Parathyroid adenoma (tissue), 2 donors: ENCODE measurements at regions not wholly inside any gene's neighbourhood (a gene's known extent, or its start where the extent isn't known, plus 50 kb on each side); places are given as distances from the start of the nearest gene placed in this dataset.

ENCODE experiments used
- H2AFZ ChIP-seq: fragments of 300-600 bp; sonication (generic); one replicate; pipeline ENCODE4 v1.7.0; 2017; ENCODE audit warnings: antibody characterized with exemption, mild to moderate bottlenecking
- H3K27ac ChIP-seq: fragments of 300-600 bp; sonication (generic); one replicate; pipeline ENCODE4 v1.7.0; 2017
- H3K27me3 ChIP-seq: fragments of 300-600 bp; sonication (generic); one replicate; pipeline ENCODE4 v1.7.0; 2017; ENCODE audit warnings: low read length; ENCODE audit not compliant: control insufficient read depth, insufficient read depth
- H3K36me3 ChIP-seq: fragments of 300-600 bp; sonication (generic); one replicate; pipeline ENCODE4 v1.7.0; 2017; ENCODE audit warnings: low read length; ENCODE audit not compliant: control insufficient read depth, insufficient read depth
- H3K4me1 ChIP-seq: fragments of 300-600 bp; sonication (generic); one replicate; pipeline ENCODE4 v1.7.0; 2017; ENCODE audit warnings: control low read depth
- H3K4me2 ChIP-seq: fragments of 300-600 bp; sonication (generic); one replicate; pipeline ENCODE4 v1.7.0; 2017; ENCODE audit warnings: low read length
- H3K4me3 ChIP-seq: fragments of 300-600 bp; sonication (generic); one replicate; pipeline ENCODE4 v1.7.0; 2017; ENCODE audit warnings: low read depth, low read length
- H3K79me2 ChIP-seq: fragments of 300-600 bp; sonication (generic); one replicate; pipeline ENCODE4 v1.7.0; 2017; ENCODE audit warnings: control low read depth
- H3K9ac ChIP-seq: fragments of 300-600 bp; sonication (generic); one replicate; pipeline ENCODE4 v1.7.0; 2017; ENCODE audit warnings: mild to moderate bottlenecking
- H3K9me3 ChIP-seq: fragments of 300-600 bp; sonication (generic); one replicate; pipeline ENCODE4 v1.7.0; 2017; ENCODE audit warnings: low read length; ENCODE audit not compliant: control insufficient read depth
- CTCF ChIP-seq: fragments of 300-600 bp; sonication (generic); IDR thresholded peaks from one replicate; pipeline ENCODE4 v1.7.0; 2017; ENCODE audit warnings: antibody characterized with exemption, mild to moderate bottlenecking
- donor health status: primary hyperparathyroidism.

GRCh38 chr11:98589967-98590366 lies 430.8 kb upstream of the CNTN5 start:
- Histone ChIP-seq H3K9me3 (no peaks in the 10 kb centered on the region), H3K27ac (no peak overlapping the region), H3K9ac (no peak overlapping the region), H3K79me2 (no peaks in the 10 kb centered on the region), H2AFZ (no peak overlapping the region), H3K27me3 (no peaks in the 10 kb centered on the region), H3K4me2 (no peak overlapping the region), H3K4me3 (no peak overlapping the region), H3K4me1 (no peaks in the 10 kb centered on the region), H3K36me3 (no peaks in the 10 kb centered on the region)
- no peak for TF ChIP-seq CTCF

GRCh38 chr11:98600103-98600502 lies 420.6 kb upstream of the CNTN5 start:
- H3K9ac ChIP-seq = no peak overlapping the region
- H3K4me2 ChIP-seq = no peak overlapping the region
- H3K27me3 ChIP-seq = no peaks in the 10 kb centered on the region
- H3K36me3 ChIP-seq = no peaks in the 10 kb centered on the region
- no peak for TF ChIP-seq CTCF
- H3K79me2 ChIP-seq = no peaks in the 10 kb centered on the region
- no peaks in the 10 kb centered on the region for H3K9me3 ChIP-seq
- H3K27ac ChIP-seq = no peak overlapping the region
- H3K4me3 ChIP-seq = no peak overlapping the region
- no peaks in the 10 kb centered on the region for H3K4me1 ChIP-seq
- no peak overlapping the region for H2AFZ ChIP-seq

GRCh38 chr11:98600786-98601773 lies 419.7 kb upstream of the CNTN5 start:
- TF ChIP-seq CTCF = no peak
- Histone ChIP-seq H3K4me1 (no peaks in the 10 kb centered on the region), H2AFZ (no peak overlapping the region), H3K9ac (no peak overlapping the region), H3K27me3 (no peaks in the 10 kb centered on the region), H3K4me2 (no peak overlapping the region), H3K36me3 (no peaks in the 10 kb centered on the region), H3K9me3 (no peaks in the 10 kb centered on the region), H3K27ac (no peak overlapping the region), H3K4me3 (no peak overlapping the region), H3K79me2 (no peaks in the 10 kb centered on the region)

GRCh38 chr11:98616098-98616655 lies 404.6 kb upstream of the CNTN5 start:
- no peaks in the 10 kb centered on the region for H3K79me2 ChIP-seq
- H3K27me3 ChIP-seq = no peaks in the 10 kb centered on the region
- TF ChIP-seq CTCF = no peak
- H3K9ac ChIP-seq = no peak overlapping the region
- H3K36me3 ChIP-seq = no peaks in the 10 kb centered on the region
- H3K27ac ChIP-seq = no peak overlapping the region
- H2AFZ ChIP-seq = no peak overlapping the region
- no peaks in the 10 kb centered on the region for H3K9me3 ChIP-seq
- H3K4me1 ChIP-seq = no peaks in the 10 kb centered on the region
- H3K4me3 ChIP-seq = no peak overlapping the region
- H3K4me2 ChIP-seq = no peak overlapping the region
